ENCODE measurements at regions not wholly inside any gene's neighbourhood (a gene's known extent, or its start where the extent isn't known, plus 50 kb on each side); places are given as distances from the start of the nearest gene placed in this dataset.

DNA sequence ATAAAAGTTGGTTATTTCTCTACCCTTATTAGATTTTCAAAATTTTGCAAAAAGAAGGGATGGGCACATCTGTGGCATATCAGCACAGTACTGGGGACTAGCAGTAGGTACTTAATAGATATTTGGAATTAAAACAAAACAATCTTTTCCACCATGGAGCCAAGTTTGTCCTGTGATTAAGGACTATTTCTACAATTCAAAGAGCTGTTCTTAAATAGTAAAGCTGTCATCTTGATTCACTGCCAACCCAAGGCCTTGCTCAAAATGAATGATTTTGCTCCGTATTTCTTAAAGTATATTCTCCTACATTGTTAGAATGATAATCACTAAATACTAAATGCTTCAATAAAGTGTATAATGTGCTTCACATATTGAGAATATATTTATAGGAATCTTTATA is 169.9 kb downstream of the S1PR1 start:
- FAIRE-seq, result no peak

More for the DNA sequence above, 169.9 kb downstream of the S1PR1 start:
- H3K36me3 ChIP-seq (ENCODE audit: control insufficient read depth in 2 of 2, extremely low read depth in 1 of 2, insufficient read depth in 2 of 2, low read length in 2 of 2), result no peaks in the 10 kb centered on the region
- H4K20me1 ChIP-seq (replicated peaks; ENCODE audit: control insufficient read depth, extremely low read depth, insufficient read depth, low read length), result no peaks in the 10 kb centered on the region
- intact Hi-C loops (cut with micrococcal nuclease), result no loop called here
- CTCF ChIA-PET, result no interaction called here
- no peaks in the 10 kb centered on the region for H3K79me2 ChIP-seq (ENCODE audit: control insufficient read depth, insufficient read depth, low read length)
- no TSS peak for BruUV-seq (replicated peaks)
- H3K4me3 ChIP-seq (replicated peaks in 1 of 3; ENCODE audit: insufficient read depth in 1 of 3, low read depth in 1 of 3, low read length in 3 of 3), result no peak overlapping the region
- H3K9me3 ChIP-seq (replicated peaks; ENCODE audit: control insufficient read depth, insufficient read depth, low read length), result no peaks in the 10 kb centered on the region
- dilution Hi-C loops (cut with MboI; ENCODE audit: extremely low pct_ligation_motif_present, low sequenced_read_pairs), result no loop called here
- peaks cover 19% of the 10 kb centered on the region for H3K4me1 ChIP-seq (ENCODE audit: control insufficient read depth, extremely low read depth, insufficient read depth, low read length)
- no peak overlapping the region for H3K4me2 ChIP-seq (ENCODE audit: insufficient read depth, low read length)
- POLR2A ChIA-PET, result no interaction called here
- no peaks in the 10 kb centered on the region for H3K9me1 ChIP-seq (replicated peaks; ENCODE audit: control insufficient read depth, extremely low read depth, insufficient read depth, low read length)
- H2AFZ ChIP-seq (ENCODE audit: low read depth, low read length), result no peak overlapping the region
- no peaks in the 10 kb centered on the region for H3K27me3 ChIP-seq (ENCODE audit: control insufficient read depth in 2 of 2, insufficient read depth in 2 of 2, low read length in 2 of 2)
- H3K9ac ChIP-seq (replicated peaks; ENCODE audit: extremely low read depth, insufficient read depth, low read length), result no peak overlapping the region
- DNase-seq (ENCODE audit: low read depth, low spot score), result no peak
- TF ChIP-seq EZH2 (IDR thresholded peaks at IDR 0.05; ENCODE audit: borderline replicate concordance, low read depth, low read length, severe bottlenecking), result no peak
- TF ChIP-seq POLR2AphosphoS5 (IDR thresholded peaks at IDR 0.05; ENCODE audit: insufficient read depth, low read depth, low read length), result no peak
- no peak for TF ChIP-seq FOS (IDR thresholded peaks at IDR 0.05; ENCODE audit: borderline replicate concordance, insufficient read depth, low read length)
- TF ChIP-seq MYC (IDR thresholded peaks at IDR 0.05; ENCODE audit: low read depth, low read length), result no peak
- no peak for TF ChIP-seq CTCF (IDR thresholded peaks at IDR 0.05; ENCODE audit: extremely low read depth in 1 of 2, insufficient read depth in 1 of 2, low read depth in 1 of 2, low read length in 2 of 2)
- no peak for TF ChIP-seq MAX (IDR thresholded peaks at IDR 0.05; ENCODE audit: insufficient read depth, insufficient read length)
- TF ChIP-seq POLR2A (IDR thresholded peaks at IDR 0.05; ENCODE audit: low read depth, low read length), result no peak
- TF ChIP-seq GATA2 (IDR thresholded peaks at IDR 0.05; ENCODE audit: insufficient read depth, insufficient read length, low read depth, low read length), result no peak
- no peak for TF ChIP-seq JUN (IDR thresholded peaks at IDR 0.05; ENCODE audit: borderline replicate concordance, insufficient read depth, insufficient read length, low read depth)
- no peak overlapping the region for H3K27ac ChIP-seq (ENCODE audit: insufficient read depth, low read depth, low read length)
